ENCODE measurements at regions not wholly inside any gene's neighbourhood (a gene's known extent, or its start where the extent isn't known, plus 50 kb on each side); places are given as distances from the start of the nearest gene placed in this dataset.
"Not testable (repeated sequence)": the region's sequence is repeated elsewhere in the genome, so short reads cannot be mapped to it uniquely, and the experiment has no call there.

- DNase-seq = no peak
Measured at GRCh38 chr22:48940266-48941032, 887.2 kb downstream of the BRD1 start.

- DNase-seq = no peak
Measured at GRCh38 chr22:48939441-48940265, 888.0 kb downstream of the BRD1 start.

GRCh38 chr22:48938741-48939140 is 888.9 kb downstream of the BRD1 start:
- no peak for DNase-seq

- DNase-seq = no peak
Measured at GRCh38 chr22:48937032-48937639, 890.5 kb downstream of the BRD1 start.

GRCh38 chr22:48936391-48936790 is 891.3 kb downstream of the BRD1 start:
- no peak for DNase-seq

- no peak for DNase-seq
Measured at GRCh38 chr22:48934446-48934845, 893.2 kb downstream of the BRD1 start.

- no peak for DNase-seq
Measured at GRCh38 chr22:48931452-48931851, 896.2 kb downstream of the BRD1 start.

GRCh38 chr22:48929276-48929790 is 898.3 kb downstream of the BRD1 start:
- DNase-seq = no peak

GRCh38 chr22:48927591-48927990 is 900.1 kb downstream of the BRD1 start:
- DNase-seq = no peak

GRCh38 chr22:48926643-48927042 is 901.0 kb downstream of the BRD1 start:
- no peak for DNase-seq

GRCh38 chr22:48926136-48926535 is 901.5 kb downstream of the BRD1 start:
- no peak for DNase-seq

GRCh38 chr22:48925450-48925849 is 902.2 kb downstream of the BRD1 start:
- no peak for DNase-seq

- no peak for DNase-seq
Measured at GRCh38 chr22:48923996-48924395, 903.7 kb downstream of the BRD1 start.

- DNase-seq = no peak
Measured at GRCh38 chr22:48923165-48923865, 904.4 kb downstream of the BRD1 start.

- no peak for DNase-seq
Measured at GRCh38 chr22:48921411-48921903, 906.2 kb downstream of the BRD1 start.

GRCh38 chr22:48920776-48921241 is 906.9 kb downstream of the BRD1 start:
- DNase-seq = no peak

- DNase-seq = no peak
Measured at GRCh38 chr22:48919851-48920589, 907.7 kb downstream of the BRD1 start.

- no peak for DNase-seq
Measured at GRCh38 chr22:48919187-48919590, 908.5 kb downstream of the BRD1 start.

- DNase-seq = no peak
Measured at GRCh38 chr22:48918585-48919186, 909.0 kb downstream of the BRD1 start.

- not testable (repeated sequence) for DNase-seq
Measured at GRCh38 chr22:48912356-48913066, 915.2 kb downstream of the BRD1 start.

- not testable (repeated sequence) for DNase-seq
Measured at GRCh38 chr22:48911647-48912046, 916.0 kb downstream of the BRD1 start.
